B cell (primary cell): ENCODE measurements at regions not wholly inside any gene's neighbourhood (a gene's known extent, or its start where the extent isn't known, plus 50 kb on each side); places are given as distances from the start of the nearest gene placed in this dataset.

ENCODE experiments used
- EZH2 ChIP-seq: IDR thresholded peaks from 2 replicates; pipeline ENCODE4 v1.6.1; 2012; ENCODE audit warnings: borderline replicate concordance, low read depth, mild to moderate bottlenecking, moderate library complexity, low read length; ENCODE audit not compliant: insufficient read depth, poor library complexity, severe bottlenecking
- TF ChIP-seq, protein P1 (sequence below): fragments of 200-600 bp; IDR thresholded peaks from one replicate; pipeline ENCODE4 v1.8.0; 2022; ENCODE audit warnings: antibody characterized with exemption, mild to moderate bottlenecking

DNA sequence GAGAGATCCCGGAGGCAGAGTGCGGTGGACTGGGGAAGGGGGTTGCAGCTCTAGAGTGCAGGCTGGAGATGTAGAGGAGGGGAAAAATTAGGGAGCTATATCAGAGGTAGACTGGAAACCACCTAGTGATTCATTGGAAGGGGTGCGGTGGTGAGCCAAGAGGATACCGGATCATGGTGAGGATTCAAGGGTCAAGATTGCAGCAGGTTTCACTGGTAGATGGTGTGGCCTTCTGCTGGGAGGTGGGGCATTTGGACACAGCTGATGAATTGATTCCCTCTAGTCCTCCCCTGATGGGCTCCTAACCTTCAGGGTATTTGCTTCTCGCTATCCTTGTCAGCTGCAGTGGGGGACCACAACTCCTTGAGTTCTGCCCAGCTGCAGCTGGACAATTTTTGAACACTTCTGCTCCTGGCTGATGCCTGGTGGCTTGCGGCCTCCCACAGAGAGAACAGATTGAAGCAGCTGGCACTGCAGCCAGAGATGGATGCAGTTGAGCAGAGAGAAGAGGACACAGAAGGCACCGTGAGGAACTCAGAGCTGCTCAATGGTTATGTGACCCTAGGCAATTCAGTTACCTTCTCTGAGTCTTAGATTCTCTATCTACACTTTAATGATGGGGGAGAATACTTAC lies 134.4 kb upstream of the ABCA1 start:
- TF ChIP-seq, protein P1, sequence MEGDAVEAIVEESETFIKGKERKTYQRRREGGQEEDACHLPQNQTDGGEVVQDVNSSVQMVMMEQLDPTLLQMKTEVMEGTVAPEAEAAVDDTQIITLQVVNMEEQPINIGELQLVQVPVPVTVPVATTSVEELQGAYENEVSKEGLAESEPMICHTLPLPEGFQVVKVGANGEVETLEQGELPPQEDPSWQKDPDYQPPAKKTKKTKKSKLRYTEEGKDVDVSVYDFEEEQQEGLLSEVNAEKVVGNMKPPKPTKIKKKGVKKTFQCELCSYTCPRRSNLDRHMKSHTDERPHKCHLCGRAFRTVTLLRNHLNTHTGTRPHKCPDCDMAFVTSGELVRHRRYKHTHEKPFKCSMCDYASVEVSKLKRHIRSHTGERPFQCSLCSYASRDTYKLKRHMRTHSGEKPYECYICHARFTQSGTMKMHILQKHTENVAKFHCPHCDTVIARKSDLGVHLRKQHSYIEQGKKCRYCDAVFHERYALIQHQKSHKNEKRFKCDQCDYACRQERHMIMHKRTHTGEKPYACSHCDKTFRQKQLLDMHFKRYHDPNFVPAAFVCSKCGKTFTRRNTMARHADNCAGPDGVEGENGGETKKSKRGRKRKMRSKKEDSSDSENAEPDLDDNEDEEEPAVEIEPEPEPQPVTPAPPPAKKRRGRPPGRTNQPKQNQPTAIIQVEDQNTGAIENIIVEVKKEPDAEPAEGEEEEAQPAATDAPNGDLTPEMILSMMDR, result no peak
- no peak for TF ChIP-seq EZH2
